Mesothelial cell of epicardium (in vitro differentiated cells): ENCODE measurements at regions not wholly inside any gene's neighbourhood (a gene's known extent, or its start where the extent isn't known, plus 50 kb on each side); places are given as distances from the start of the nearest gene placed in this dataset.

Source experiments
- DNase-seq, 2 experiments: peaks; one replicate each; pipeline ENCODE4 v3.0.0; 2021; ENCODE audit warnings: low spot score in 2 of 2; ENCODE audit not compliant: unreplicated experiment in 2 of 2
- H3K27ac Mint-ChIP-seq: 2 replicates; pipeline ENCODE4 v1.8.0; 2021; ENCODE audit warnings: mixed read lengths
- H3K27me3 Mint-ChIP-seq: 2 replicates; pipeline ENCODE4 v1.8.0; 2021; ENCODE audit warnings: low read depth, mixed read lengths
- H3K36me3 Mint-ChIP-seq: 2 replicates; pipeline ENCODE4 v1.8.0; 2021; ENCODE audit warnings: mixed read lengths
- H3K4me1 Mint-ChIP-seq: 2 replicates; pipeline ENCODE4 v1.8.0; 2021; ENCODE audit warnings: mixed read lengths
- H3K4me3 Mint-ChIP-seq: 2 replicates; pipeline ENCODE4 v1.8.0; 2021; ENCODE audit warnings: mild to moderate bottlenecking, moderate library complexity, mixed read lengths
- H3K9me3 Mint-ChIP-seq: 2 replicates; pipeline ENCODE4 v1.8.0; 2021; ENCODE audit warnings: mixed read lengths
- CTCF ChIP-seq: fragments of 200-600 bp; sonication (generic); IDR thresholded peaks from one replicate; pipeline ENCODE4 v1.5.0; 2021; ENCODE audit warnings: antibody characterized with exemption; ENCODE audit not compliant: unreplicated experiment

GRCh38 chr15:93312891-93313486 lies 224.0 kb upstream of the RGMA start:
- Mint-ChIP-seq H3K36me3 (no peaks in the 10 kb centered on the region), H3K27ac (no peak overlapping the region), H3K27me3 (peaks cover 14% of the 10 kb centered on the region), H3K9me3 (peaks cover 7% of the 10 kb centered on the region), H3K4me3 (no peak overlapping the region), H3K4me1 (peaks cover 6% of the 10 kb centered on the region)
- no peak for DNase-seq
- TF ChIP-seq CTCF = no peak

GRCh38 chr15:93311620-93312019 lies 222.6 kb upstream of the RGMA start:
- H3K4me3 Mint-ChIP-seq = no peak overlapping the region

GRCh38 chr15:93308026-93308690 lies 219.1 kb upstream of the RGMA start:
- Mint-ChIP-seq H3K27ac (no peak overlapping the region), H3K4me3 (no peak overlapping the region), H3K4me1 (peaks cover 3% of the 10 kb centered on the region), H3K27me3 (peaks cover 19% of the 10 kb centered on the region), H3K36me3 (no peaks in the 10 kb centered on the region), H3K9me3 (no peaks in the 10 kb centered on the region)
- DNase-seq = no peak
- no peak for TF ChIP-seq CTCF

More at GRCh38 chr15:93311620-93312019, 222.6 kb upstream of the RGMA start:
- Mint-ChIP-seq H3K27ac (no peak overlapping the region), H3K27me3 (peaks cover 14% of the 10 kb centered on the region), H3K9me3 (peaks cover 5% of the 10 kb centered on the region), H3K36me3 (no peaks in the 10 kb centered on the region), H3K4me1 (peaks cover 6% of the 10 kb centered on the region)
- TF ChIP-seq CTCF = no peak
- no peak for DNase-seq

GRCh38 chr15:93307513-93307912 lies 218.5 kb upstream of the RGMA start:
- Mint-ChIP-seq H3K27ac (no peak overlapping the region), H3K36me3 (no peaks in the 10 kb centered on the region), H3K4me3 (no peak overlapping the region), H3K4me1 (no peaks in the 10 kb centered on the region), H3K27me3 (peaks cover 23% of the 10 kb centered on the region), H3K9me3 (no peaks in the 10 kb centered on the region)
- DNase-seq = no peak
- no peak for TF ChIP-seq CTCF

GRCh38 chr15:93305306-93305705 lies 216.3 kb upstream of the RGMA start:
- Mint-ChIP-seq H3K4me1 (peaks cover 7% of the 10 kb centered on the region), H3K27ac (no peak overlapping the region), H3K9me3 (no peaks in the 10 kb centered on the region), H3K4me3 (no peak overlapping the region), H3K27me3 (peaks cover 33% of the 10 kb centered on the region), H3K36me3 (no peaks in the 10 kb centered on the region)
- DNase-seq = no peak
- no peak for TF ChIP-seq CTCF
